ENCODE measurements at regions not wholly inside any gene's neighbourhood (a gene's known extent, or its start where the extent isn't known, plus 50 kb on each side); places are given as distances from the start of the nearest gene placed in this dataset.
A peak's percentile ranks its signal among the peaks of the same experiment; 100 is the strongest.

GRCh38 chr3:194971009-194971408, 285.3 kb downstream of the FAM43A start (continued):
- no peak for TF ChIP-seq ZNF462 (CRISPR knock-in tag; IDR thresholded peaks at IDR 0.05)
- no peak for TF ChIP-seq EZH2phosphoT487 (IDR thresholded peaks at IDR 0.05; ENCODE audit: unreplicated experiment)
- no peak for TF ChIP-seq STAT1 (IDR thresholded peaks at IDR 0.05; ENCODE audit: unreplicated experiment)
- no peak for TF ChIP-seq ZNF331 (CRISPR knock-in tag; IDR thresholded peaks at IDR 0.05; ENCODE audit: low read depth)

DNA sequence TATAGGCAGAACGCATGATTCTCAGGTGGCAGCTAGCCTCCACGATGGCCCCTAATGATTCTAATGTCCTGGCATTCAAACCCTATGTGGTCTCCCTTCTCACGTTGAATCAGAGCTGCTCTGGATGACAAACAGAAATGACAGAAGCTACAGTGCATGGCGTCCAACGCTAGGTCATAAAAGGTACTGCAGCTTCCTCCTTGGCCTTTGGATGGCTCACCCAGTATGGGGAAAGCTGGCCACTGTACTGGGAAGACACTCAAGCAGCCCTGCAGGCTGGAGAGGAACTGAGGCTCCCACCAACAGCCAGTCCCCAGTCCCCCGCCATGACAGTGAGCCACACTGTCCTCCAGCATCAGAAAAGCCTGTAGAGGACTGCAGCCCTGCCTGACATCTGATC, 286.3 kb downstream of the FAM43A start:
- H3K27me3 Mint-ChIP-seq (ENCODE audit: insufficient read depth, low read depth, poor library complexity): no peaks in the 10 kb centered on the region
- H3K4me1 Mint-ChIP-seq: no peaks in the 10 kb centered on the region
- no peaks in the 10 kb centered on the region for H3K36me3 Mint-ChIP-seq (ENCODE audit: low read depth)
- Histone ChIP-seq H3K36me3 (ENCODE audit: insufficient read depth) (no peaks in the 10 kb centered on the region), H3K27ac (ENCODE audit: low read depth) (no peak overlapping the region), H4K20me1 (replicated peaks; ENCODE audit: insufficient read depth) (no peaks in the 10 kb centered on the region), H3K27me3 (ENCODE audit: insufficient read depth) (no peaks in the 10 kb centered on the region), H3K4me1 (ENCODE audit: insufficient read depth) (no peaks in the 10 kb centered on the region), H3K4me3 (no peak overlapping the region), H3K79me2 (replicated peaks; ENCODE audit: insufficient read depth) (no peaks in the 10 kb centered on the region), H3F3A (replicated peaks; ENCODE audit: low read depth) (no peaks in the 10 kb centered on the region), H2AFZ (no peak overlapping the region), H3K9me2 (ENCODE audit: insufficient read depth) (no peaks in the 10 kb centered on the region), H3K4me2 (no peak overlapping the region)
- no peak for TF ChIP-seq REST (IDR thresholded peaks at IDR 0.05; ENCODE audit: unreplicated experiment)
- TF ChIP-seq JUNB (IDR thresholded peaks at IDR 0.05; ENCODE audit: unreplicated experiment): no peak
- peaks cover 5% of the 10 kb centered on the region; the same call in 2 of the 3 replicates for H3K9me3 Mint-ChIP-seq
- DNase-seq (ENCODE audit: low spot score): peak; percentile 11
- ATAC-seq: peak; percentile 55; the same call in 2 of the 3 replicates
- no peak overlapping the region for H3K4me3 Mint-ChIP-seq
- no peak overlapping the region for H3K27ac Mint-ChIP-seq

Measured in GM23338 (cell line).